GM12878 (cell line): ENCODE measurements at regions not wholly inside any gene's neighbourhood (a gene's known extent, or its start where the extent isn't known, plus 50 kb on each side); places are given as distances from the start of the nearest gene placed in this dataset.

Experiments
- E2F8 ChIP-seq: fragments of 450-650 bp; IDR thresholded peaks from 2 replicates; pipeline ENCODE4 v1.6.1; 2018; ENCODE audit warnings: mild to moderate bottlenecking, low read depth, moderate library complexity; ENCODE audit not compliant: partially characterized antibody
- HCFC1 ChIP-seq: fragments of 150-350 bp; IDR thresholded peaks from 2 replicates; pipeline ENCODE4 v1.6.1; 2014; ENCODE audit warnings: low read length
- KLF5 ChIP-seq: fragments of 450-650 bp; IDR thresholded peaks from 2 replicates; pipeline ENCODE4 v1.6.1; 2014; ENCODE audit warnings: mild to moderate bottlenecking; ENCODE audit not compliant: partially characterized antibody
- NR2C2 ChIP-seq: IDR thresholded peaks from 2 replicates; pipeline ENCODE4 v1.6.1; 2011; ENCODE audit warnings: borderline replicate concordance, low read depth; ENCODE audit not compliant: control insufficient read depth, insufficient read length
- REST ChIP-seq: IDR thresholded peaks from 2 replicates; pipeline ENCODE4 v1.6.1; 2012; ENCODE audit warnings: mild to moderate bottlenecking, low read depth, low read length
- SMARCA5 ChIP-seq: fragments of 450-650 bp; IDR thresholded peaks from 2 replicates; pipeline ENCODE4 v1.6.1; 2017; ENCODE audit warnings: mild to moderate bottlenecking
- SREBF1 ChIP-seq: IDR thresholded peaks from 2 replicates; pipeline ENCODE4 v1.6.1; 2012; ENCODE audit warnings: mild to moderate bottlenecking, low read length
- TBL1XR1 ChIP-seq: IDR thresholded peaks from 2 replicates; pipeline ENCODE4 v1.6.1; 2012; ENCODE audit warnings: low read depth, low read length, improper control_type of control experiment
- ZSCAN29 ChIP-seq: fragments of 450-650 bp; IDR thresholded peaks from 2 replicates; pipeline ENCODE4 v1.6.1; 2017; ENCODE audit warnings: mild to moderate bottlenecking, moderate library complexity
- TF ChIP-seq, protein P1 (sequence below): fragments of 450-650 bp; IDR thresholded peaks from 2 replicates; pipeline ENCODE4 v1.6.1; 2016; ENCODE audit warnings: mild to moderate bottlenecking
- TF ChIP-seq, protein P2 (sequence below): fragments of 450-650 bp; formaldehyde crosslinking; IDR thresholded peaks from 2 replicates; pipeline ENCODE4 v1.4.0; 2020; ENCODE audit warnings: mild to moderate bottlenecking, moderate library complexity

- TF ChIP-seq E2F8 (no peak), REST (no peak), SMARCA5 (0 out of 2 replicates have a peak, but pooled peaks have one; percentile 66), TBL1XR1 (0 out of 2 replicates have a peak, but pooled peaks have one; percentile 30), KLF5 (no peak), HCFC1 (no peak), SREBF1 (no peak), ZSCAN29 (no peak), NR2C2 (no peak)
- TF ChIP-seq, protein P1, sequence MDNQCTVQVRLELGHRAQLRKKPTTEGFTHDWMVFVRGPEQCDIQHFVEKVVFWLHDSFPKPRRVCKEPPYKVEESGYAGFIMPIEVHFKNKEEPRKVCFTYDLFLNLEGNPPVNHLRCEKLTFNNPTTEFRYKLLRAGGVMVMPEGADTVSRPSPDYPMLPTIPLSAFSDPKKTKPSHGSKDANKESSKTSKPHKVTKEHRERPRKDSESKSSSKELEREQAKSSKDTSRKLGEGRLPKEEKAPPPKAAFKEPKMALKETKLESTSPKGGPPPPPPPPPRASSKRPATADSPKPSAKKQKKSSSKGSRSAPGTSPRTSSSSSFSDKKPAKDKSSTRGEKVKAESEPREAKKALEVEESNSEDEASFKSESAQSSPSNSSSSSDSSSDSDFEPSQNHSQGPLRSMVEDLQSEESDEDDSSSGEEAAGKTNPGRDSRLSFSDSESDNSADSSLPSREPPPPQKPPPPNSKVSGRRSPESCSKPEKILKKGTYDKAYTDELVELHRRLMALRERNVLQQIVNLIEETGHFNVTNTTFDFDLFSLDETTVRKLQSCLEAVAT = peak; percentile 61; the same call in 1 of the 2 replicates
- TF ChIP-seq, protein P2, sequence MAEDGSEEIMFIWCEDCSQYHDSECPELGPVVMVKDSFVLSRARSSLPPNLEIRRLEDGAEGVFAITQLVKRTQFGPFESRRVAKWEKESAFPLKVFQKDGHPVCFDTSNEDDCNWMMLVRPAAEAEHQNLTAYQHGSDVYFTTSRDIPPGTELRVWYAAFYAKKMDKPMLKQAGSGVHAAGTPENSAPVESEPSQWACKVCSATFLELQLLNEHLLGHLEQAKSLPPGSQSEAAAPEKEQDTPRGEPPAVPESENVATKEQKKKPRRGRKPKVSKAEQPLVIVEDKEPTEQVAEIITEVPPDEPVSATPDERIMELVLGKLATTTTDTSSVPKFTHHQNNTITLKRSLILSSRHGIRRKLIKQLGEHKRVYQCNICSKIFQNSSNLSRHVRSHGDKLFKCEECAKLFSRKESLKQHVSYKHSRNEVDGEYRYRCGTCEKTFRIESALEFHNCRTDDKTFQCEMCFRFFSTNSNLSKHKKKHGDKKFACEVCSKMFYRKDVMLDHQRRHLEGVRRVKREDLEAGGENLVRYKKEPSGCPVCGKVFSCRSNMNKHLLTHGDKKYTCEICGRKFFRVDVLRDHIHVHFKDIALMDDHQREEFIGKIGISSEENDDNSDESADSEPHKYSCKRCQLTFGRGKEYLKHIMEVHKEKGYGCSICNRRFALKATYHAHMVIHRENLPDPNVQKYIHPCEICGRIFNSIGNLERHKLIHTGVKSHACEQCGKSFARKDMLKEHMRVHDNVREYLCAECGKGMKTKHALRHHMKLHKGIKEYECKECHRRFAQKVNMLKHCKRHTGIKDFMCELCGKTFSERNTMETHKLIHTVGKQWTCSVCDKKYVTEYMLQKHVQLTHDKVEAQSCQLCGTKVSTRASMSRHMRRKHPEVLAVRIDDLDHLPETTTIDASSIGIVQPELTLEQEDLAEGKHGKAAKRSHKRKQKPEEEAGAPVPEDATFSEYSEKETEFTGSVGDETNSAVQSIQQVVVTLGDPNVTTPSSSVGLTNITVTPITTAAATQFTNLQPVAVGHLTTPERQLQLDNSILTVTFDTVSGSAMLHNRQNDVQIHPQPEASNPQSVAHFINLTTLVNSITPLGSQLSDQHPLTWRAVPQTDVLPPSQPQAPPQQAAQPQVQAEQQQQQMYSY (CRISPR knock-in tag) = no peak
These were observed 151.7 kb downstream of the TMEM200A start (continued) for GRCh38 chr6:130517444-130517931.
